IMR-90 (cell line): ENCODE measurements at regions not wholly inside any gene's neighbourhood (a gene's known extent, or its start where the extent isn't known, plus 50 kb on each side); places are given as distances from the start of the nearest gene placed in this dataset.

Experiments used
- MXI1 ChIP-seq: IDR thresholded peaks from 2 replicates; pipeline ENCODE4 v1.6.1; 2012; ENCODE audit warnings: low read depth, mild to moderate bottlenecking, low read length, moderate library complexity, borderline replicate concordance
- NFE2L2 ChIP-seq: fragments of 150-350 bp; IDR thresholded peaks from 2 replicates; pipeline ENCODE4 v1.6.1; 2016; ENCODE audit warnings: low read depth, mild to moderate bottlenecking, low read length
- POLR2A ChIP-seq: IDR thresholded peaks from 2 replicates; pipeline ENCODE4 v1.6.1; 2012; ENCODE audit warnings: mild to moderate bottlenecking, low read depth, low read length
- TF ChIP-seq, protein P1 (sequence below): conservative IDR thresholded peaks from 2 replicates; pipeline ENCODE4 v1.5.1; 2012; ENCODE audit warnings: mild to moderate bottlenecking, low read depth, low read length, improper control_type of control experiment

DNA sequence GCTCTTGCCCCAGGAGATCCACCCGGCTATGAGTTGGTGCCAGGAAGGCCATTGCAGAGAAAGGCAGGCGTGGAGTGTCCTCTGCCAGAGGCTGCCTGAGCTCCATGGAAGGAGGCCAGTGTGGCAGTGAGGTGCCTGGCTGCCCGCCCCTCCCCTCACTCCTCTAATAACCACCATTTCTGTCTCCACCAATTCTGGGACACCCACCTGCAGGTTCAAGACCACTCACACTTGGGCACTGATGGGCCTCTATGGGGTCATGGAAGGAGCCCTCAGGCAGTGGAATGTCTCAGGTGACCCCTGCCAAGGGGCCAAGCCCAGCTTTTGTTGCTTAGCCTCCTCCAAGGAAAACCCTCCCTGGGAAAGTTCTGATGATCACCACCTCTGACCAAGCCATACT, 731.6 kb downstream of the MATN1 start:
- TF ChIP-seq POLR2A, result no peak
- TF ChIP-seq, protein P1, sequence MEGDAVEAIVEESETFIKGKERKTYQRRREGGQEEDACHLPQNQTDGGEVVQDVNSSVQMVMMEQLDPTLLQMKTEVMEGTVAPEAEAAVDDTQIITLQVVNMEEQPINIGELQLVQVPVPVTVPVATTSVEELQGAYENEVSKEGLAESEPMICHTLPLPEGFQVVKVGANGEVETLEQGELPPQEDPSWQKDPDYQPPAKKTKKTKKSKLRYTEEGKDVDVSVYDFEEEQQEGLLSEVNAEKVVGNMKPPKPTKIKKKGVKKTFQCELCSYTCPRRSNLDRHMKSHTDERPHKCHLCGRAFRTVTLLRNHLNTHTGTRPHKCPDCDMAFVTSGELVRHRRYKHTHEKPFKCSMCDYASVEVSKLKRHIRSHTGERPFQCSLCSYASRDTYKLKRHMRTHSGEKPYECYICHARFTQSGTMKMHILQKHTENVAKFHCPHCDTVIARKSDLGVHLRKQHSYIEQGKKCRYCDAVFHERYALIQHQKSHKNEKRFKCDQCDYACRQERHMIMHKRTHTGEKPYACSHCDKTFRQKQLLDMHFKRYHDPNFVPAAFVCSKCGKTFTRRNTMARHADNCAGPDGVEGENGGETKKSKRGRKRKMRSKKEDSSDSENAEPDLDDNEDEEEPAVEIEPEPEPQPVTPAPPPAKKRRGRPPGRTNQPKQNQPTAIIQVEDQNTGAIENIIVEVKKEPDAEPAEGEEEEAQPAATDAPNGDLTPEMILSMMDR, result no peak
- TF ChIP-seq NFE2L2, result no peak
- no peak for TF ChIP-seq MXI1
